SK-N-SH treated with all-trans-retinoic acid at 6 μM for 48 hours (cell line): ENCODE measurements at regions not wholly inside any gene's neighbourhood (a gene's known extent, or its start where the extent isn't known, plus 50 kb on each side); places are given as distances from the start of the nearest gene placed in this dataset.

Source experiments
- ATAC-seq: fragments of 200-7000 bp; cut with Tn5 transposase; 3 replicates; pipeline ENCODE4 v1.9.1; 2020; ENCODE audit warnings: mild to moderate bottlenecking, moderate library complexity
- ARNTL ChIP-seq: fragments of 450-650 bp; formaldehyde crosslinking; IDR thresholded peaks from 2 replicates; pipeline ENCODE4 v1.5.0; 2020; ENCODE audit warnings: low read depth, mild to moderate bottlenecking, moderate library complexity, borderline replicate concordance
- BACH2 ChIP-seq: fragments of 250-450 bp; sonication (Bioruptor Pico); IDR thresholded peaks from 2 replicates; pipeline ENCODE4 v1.9.0; 2021; ENCODE audit warnings: mild to moderate bottlenecking, borderline replicate concordance
- CSDC2 ChIP-seq: fragments of 250-450 bp; sonication (Bioruptor Pico); IDR thresholded peaks from 2 replicates; pipeline ENCODE4 v1.5.0; 2020; ENCODE audit warnings: mild to moderate bottlenecking, moderate library complexity
- ESRRG ChIP-seq: fragments of 250-450 bp; sonication (Bioruptor Pico); IDR thresholded peaks from 2 replicates; pipeline ENCODE4 v1.6.1; 2021; ENCODE audit warnings: mild to moderate bottlenecking
- GLIS3 ChIP-seq: fragments of 250-450 bp; sonication (Bioruptor Pico); IDR thresholded peaks from 2 replicates; pipeline ENCODE4 v1.5.0; 2020; ENCODE audit warnings: mild to moderate bottlenecking, moderate library complexity
- OSR1 ChIP-seq: fragments of 250-450 bp; sonication (Bioruptor Pico); IDR thresholded peaks from 2 replicates; pipeline ENCODE4 v1.8.0; 2022; ENCODE audit warnings: moderate library complexity, mild to moderate bottlenecking, inconsistent platforms
- PPARA ChIP-seq: fragments of 250-450 bp; sonication (Bioruptor Pico); IDR thresholded peaks from 2 replicates; pipeline ENCODE4 v1.5.0; 2020; ENCODE audit warnings: mild to moderate bottlenecking, borderline replicate concordance
- RARB ChIP-seq: fragments of 250-450 bp; sonication (Bioruptor Pico); IDR thresholded peaks from 2 replicates; pipeline ENCODE4 v1.8.0; 2021; ENCODE audit warnings: mild to moderate bottlenecking, moderate library complexity
- SNAI2 ChIP-seq: fragments of 250-450 bp; sonication (Bioruptor Pico); IDR thresholded peaks from 2 replicates; pipeline ENCODE4 v1.5.0; 2020; ENCODE audit warnings: mild to moderate bottlenecking, moderate library complexity
- TCF4 ChIP-seq: fragments of 250-450 bp; sonication (Bioruptor Pico); IDR thresholded peaks from 2 replicates; pipeline ENCODE4 v1.8.0; 2021; ENCODE audit warnings: mild to moderate bottlenecking, moderate library complexity, borderline replicate concordance
- TOX ChIP-seq: fragments of 250-450 bp; sonication (Bioruptor Pico); IDR thresholded peaks from 2 replicates; pipeline ENCODE4 v1.8.0; 2021; ENCODE audit warnings: mild to moderate bottlenecking, moderate library complexity, borderline replicate concordance
- ZC3H10 ChIP-seq: fragments of 250-450 bp; sonication (Bioruptor Pico); IDR thresholded peaks from 2 replicates; pipeline ENCODE4 v1.5.1; 2021; ENCODE audit warnings: mild to moderate bottlenecking, moderate library complexity
- ZFP3 ChIP-seq: fragments of 250-450 bp; sonication (Bioruptor Pico); IDR thresholded peaks from 2 replicates; pipeline ENCODE4 v1.5.0; 2020; ENCODE audit warnings: mild to moderate bottlenecking, moderate library complexity
- ZFP30 ChIP-seq: fragments of 450-650 bp; formaldehyde crosslinking; IDR thresholded peaks from 2 replicates; pipeline ENCODE4 v1.5.0; 2022; ENCODE audit warnings: mild to moderate bottlenecking, moderate library complexity
- ZNF565 ChIP-seq: fragments of 450-650 bp; formaldehyde crosslinking; conservative IDR thresholded peaks from 2 replicates; pipeline ENCODE4 v1.5.0; 2020; ENCODE audit warnings: low read depth, mild to moderate bottlenecking, moderate library complexity
- ZNF70 ChIP-seq: fragments of 450-650 bp; formaldehyde crosslinking; IDR thresholded peaks from 2 replicates; pipeline ENCODE4 v1.5.0; 2020; ENCODE audit warnings: mild to moderate bottlenecking, moderate library complexity
- ZNF8 ChIP-seq: fragments of 450-650 bp; formaldehyde crosslinking; IDR thresholded peaks from 2 replicates; pipeline ENCODE4 v1.5.0; 2020; ENCODE audit warnings: mild to moderate bottlenecking, moderate library complexity
- TF ChIP-seq, protein P1 (sequence below): fragments of 250-450 bp; sonication (Bioruptor Pico); IDR thresholded peaks from 2 replicates; pipeline ENCODE4 v1.5.1; 2020; ENCODE audit warnings: low read depth, mild to moderate bottlenecking, moderate library complexity
- TF ChIP-seq, protein P2 (sequence below): fragments of 250-450 bp; sonication (Bioruptor Pico); IDR thresholded peaks from 2 replicates; pipeline ENCODE4 v1.5.1; 2021; ENCODE audit warnings: mild to moderate bottlenecking, moderate library complexity
- TF ChIP-seq, protein P3 (sequence below): fragments of 250-450 bp; sonication (Bioruptor Pico); IDR thresholded peaks from 2 replicates; pipeline ENCODE4 v1.5.0; 2020; ENCODE audit warnings: mild to moderate bottlenecking, moderate library complexity
- TF ChIP-seq, protein P4 (sequence below): fragments of 250-450 bp; sonication (Bioruptor Pico); IDR thresholded peaks from 2 replicates; pipeline ENCODE4 v1.8.0; 2021; ENCODE audit warnings: low read depth, mild to moderate bottlenecking, moderate library complexity, borderline replicate concordance

DNA sequence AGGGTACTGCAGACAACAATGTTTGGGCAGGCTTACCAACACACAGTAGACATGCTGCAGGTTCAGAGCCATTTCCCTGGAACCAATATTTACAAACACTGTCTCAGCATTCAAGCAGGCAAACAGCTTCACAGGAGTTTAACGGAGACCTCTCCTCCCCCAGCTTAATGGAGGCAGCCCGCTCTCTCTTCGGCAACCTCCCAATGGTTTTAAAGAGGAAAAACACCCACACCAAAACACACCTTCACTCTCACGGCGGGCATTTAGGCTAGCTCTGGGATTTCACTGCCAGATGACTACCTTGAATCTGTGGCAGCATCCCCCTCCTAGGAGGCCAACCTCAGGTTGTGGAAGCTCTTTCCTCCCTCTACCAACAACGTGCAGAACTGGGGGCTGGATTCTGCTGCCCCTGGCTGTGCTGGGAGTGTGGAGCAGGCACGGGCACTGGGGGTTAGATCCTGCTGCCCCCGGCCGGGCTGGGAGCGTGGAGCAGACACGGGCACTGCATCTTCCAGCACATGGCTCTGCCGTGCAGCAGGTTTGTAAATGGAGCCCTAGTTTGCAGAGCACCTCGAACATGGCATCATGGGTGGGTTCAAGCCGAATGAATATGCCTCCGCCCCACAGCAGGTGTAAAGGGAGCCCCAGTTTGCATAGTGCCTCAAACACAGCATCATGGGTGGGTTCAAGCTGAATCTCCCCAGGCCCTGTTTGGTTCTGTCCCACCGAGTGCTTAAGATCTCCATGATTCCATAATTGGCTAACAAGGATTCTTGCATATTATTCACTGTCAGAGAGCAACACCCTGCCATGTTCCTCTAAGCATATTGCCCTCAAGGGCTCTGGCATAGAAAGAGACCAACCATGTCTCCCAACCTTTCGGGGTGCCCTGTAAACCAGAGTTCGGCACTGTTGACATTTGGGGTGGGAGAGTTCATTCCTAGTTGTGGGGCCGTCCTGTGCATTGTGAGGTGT is 86.4 kb downstream of the RBFOX3 start (continued):
- TF ChIP-seq, protein P1, sequence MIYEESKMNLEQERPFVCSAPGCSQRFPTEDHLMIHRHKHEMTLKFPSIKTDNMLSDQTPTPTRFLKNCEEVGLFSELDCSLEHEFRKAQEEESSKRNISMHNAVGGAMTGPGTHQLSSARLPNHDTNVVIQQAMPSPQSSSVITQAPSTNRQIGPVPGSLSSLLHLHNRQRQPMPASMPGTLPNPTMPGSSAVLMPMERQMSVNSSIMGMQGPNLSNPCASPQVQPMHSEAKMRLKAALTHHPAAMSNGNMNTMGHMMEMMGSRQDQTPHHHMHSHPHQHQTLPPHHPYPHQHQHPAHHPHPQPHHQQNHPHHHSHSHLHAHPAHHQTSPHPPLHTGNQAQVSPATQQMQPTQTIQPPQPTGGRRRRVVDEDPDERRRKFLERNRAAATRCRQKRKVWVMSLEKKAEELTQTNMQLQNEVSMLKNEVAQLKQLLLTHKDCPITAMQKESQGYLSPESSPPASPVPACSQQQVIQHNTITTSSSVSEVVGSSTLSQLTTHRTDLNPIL (CRISPR knock-in tag) = no peak
- no peak for TF ChIP-seq GLIS3 (CRISPR knock-in tag)
- TF ChIP-seq, protein P2, sequence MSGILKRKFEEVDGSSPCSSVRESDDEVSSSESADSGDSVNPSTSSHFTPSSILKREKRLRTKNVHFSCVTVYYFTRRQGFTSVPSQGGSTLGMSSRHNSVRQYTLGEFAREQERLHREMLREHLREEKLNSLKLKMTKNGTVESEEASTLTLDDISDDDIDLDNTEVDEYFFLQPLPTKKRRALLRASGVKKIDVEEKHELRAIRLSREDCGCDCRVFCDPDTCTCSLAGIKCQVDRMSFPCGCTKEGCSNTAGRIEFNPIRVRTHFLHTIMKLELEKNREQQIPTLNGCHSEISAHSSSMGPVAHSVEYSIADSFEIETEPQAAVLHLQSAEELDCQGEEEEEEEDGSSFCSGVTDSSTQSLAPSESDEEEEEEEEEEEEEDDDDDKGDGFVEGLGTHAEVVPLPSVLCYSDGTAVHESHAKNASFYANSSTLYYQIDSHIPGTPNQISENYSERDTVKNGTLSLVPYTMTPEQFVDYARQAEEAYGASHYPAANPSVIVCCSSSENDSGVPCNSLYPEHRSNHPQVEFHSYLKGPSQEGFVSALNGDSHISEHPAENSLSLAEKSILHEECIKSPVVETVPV = no peak
- no peak for TF ChIP-seq SNAI2 (CRISPR knock-in tag)
- TF ChIP-seq TCF4 = no peak
- TF ChIP-seq ZNF8 = no peak

DNA sequence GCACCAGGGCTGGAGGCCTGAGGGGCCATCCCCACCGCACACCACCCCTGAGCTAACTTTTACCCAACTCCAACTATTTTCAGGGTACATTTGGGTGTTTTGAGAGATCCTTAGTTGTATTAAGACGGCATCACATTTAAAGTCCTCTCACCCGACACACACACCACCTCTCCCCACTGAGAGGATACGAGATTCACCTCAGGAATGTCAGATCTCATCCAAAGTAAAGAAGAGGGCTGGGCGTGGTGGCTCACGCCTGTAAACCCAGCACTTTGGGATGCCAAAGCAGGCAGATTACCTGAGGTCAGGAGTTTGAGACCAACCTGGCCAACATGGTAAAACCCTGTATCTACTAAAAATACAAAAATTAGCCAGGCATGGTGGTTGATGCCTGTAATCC is 88.4 kb downstream of the RBFOX3 start:
- no peak for TF ChIP-seq ZNF70 (CRISPR knock-in tag)
- no peak for TF ChIP-seq CSDC2 (CRISPR knock-in tag)
- no peak for TF ChIP-seq TOX
- TF ChIP-seq GLIS3 (CRISPR knock-in tag) = no peak
- TF ChIP-seq, protein P2 = no peak
- TF ChIP-seq BACH2 = no peak
- no peak for TF ChIP-seq ZC3H10 (CRISPR knock-in tag)
- TF ChIP-seq, all 23 proteins: peak for 0
- ATAC-seq = no peak

DNA sequence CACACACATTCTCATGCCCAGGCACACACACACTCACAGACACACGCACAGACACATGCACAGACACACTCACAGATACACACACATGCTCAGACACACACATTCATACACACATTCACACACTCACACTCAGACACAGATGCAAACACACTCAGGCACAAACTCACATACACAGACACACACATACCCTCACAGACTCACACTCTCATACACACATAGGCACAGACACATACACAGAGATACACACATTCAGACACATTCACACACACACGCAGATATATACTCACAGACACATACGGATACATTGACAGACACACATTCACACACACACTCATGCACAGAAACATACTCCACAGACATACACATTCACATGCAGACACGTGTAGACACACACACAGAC is 89.6 kb downstream of the RBFOX3 start:
- no peak for ATAC-seq
- TF ChIP-seq GLIS3 (CRISPR knock-in tag) (no peak), SNAI2 (CRISPR knock-in tag) (no peak), PPARA (CRISPR knock-in tag) (no peak), ESRRG (CRISPR knock-in tag) (no peak)

DNA sequence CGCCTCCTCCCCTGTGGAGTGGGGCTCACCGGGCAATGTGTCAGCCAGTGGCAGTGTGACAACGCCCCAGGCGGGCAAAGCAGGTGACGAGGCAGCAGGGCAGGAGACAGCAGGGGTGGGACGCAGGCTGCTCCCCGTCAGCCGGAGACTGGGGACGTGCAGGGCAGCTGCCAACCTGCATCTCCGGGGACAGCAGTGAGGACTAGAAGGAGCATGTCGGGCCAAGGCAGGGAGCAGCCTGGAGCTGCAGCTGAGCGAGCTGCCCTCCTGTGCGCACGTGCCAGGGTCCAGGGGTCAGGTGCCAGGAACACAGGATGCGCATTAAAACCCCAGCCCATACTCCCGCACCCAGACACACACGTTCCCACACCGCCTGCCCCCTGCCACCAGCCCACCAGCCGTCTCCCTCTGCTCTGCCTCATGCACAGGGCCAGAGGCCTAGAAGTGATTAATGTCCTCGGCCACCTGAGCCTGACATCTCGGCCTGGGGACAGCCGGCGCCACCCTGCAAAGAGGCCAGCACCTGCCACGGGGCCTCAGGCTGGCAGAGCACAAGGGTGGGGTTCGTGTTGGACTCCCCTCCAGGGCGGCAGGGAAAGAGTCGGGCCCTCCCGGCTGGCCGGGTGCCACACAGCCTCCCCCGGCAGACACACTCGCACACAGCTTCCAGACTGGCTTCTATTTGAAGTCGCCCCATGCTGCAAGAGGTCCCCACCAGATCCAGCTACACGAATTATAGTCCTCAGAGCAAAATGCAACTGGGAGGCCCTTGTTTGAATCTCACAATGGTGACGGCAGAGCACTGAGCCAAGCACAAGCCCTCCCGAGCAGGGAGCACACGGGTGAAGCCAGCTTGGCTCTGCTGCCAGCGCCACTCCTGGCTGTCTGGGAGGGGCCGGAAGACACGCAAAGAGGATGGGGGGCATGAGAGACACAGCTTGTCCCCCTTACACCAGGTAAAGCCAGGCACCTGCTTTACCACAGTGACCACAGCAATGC is 90.4 kb downstream of the RBFOX3 start:
- ATAC-seq = no peak
- TF ChIP-seq ZNF70 (CRISPR knock-in tag) (no peak), ZNF565 (CRISPR knock-in tag) (no peak), PPARA (CRISPR knock-in tag) (no peak), ZNF8 (no peak), OSR1 (CRISPR knock-in tag) (no peak), ZC3H10 (CRISPR knock-in tag) (no peak), SNAI2 (CRISPR knock-in tag) (no peak), ZFP3 (no peak), GLIS3 (CRISPR knock-in tag) (no peak), TOX (no peak), RARB (CRISPR knock-in tag) (no peak), ESRRG (CRISPR knock-in tag) (no peak), ZFP30 (CRISPR knock-in tag) (no peak), ARNTL (no peak), BACH2 (no peak)
- TF ChIP-seq, protein P3, sequence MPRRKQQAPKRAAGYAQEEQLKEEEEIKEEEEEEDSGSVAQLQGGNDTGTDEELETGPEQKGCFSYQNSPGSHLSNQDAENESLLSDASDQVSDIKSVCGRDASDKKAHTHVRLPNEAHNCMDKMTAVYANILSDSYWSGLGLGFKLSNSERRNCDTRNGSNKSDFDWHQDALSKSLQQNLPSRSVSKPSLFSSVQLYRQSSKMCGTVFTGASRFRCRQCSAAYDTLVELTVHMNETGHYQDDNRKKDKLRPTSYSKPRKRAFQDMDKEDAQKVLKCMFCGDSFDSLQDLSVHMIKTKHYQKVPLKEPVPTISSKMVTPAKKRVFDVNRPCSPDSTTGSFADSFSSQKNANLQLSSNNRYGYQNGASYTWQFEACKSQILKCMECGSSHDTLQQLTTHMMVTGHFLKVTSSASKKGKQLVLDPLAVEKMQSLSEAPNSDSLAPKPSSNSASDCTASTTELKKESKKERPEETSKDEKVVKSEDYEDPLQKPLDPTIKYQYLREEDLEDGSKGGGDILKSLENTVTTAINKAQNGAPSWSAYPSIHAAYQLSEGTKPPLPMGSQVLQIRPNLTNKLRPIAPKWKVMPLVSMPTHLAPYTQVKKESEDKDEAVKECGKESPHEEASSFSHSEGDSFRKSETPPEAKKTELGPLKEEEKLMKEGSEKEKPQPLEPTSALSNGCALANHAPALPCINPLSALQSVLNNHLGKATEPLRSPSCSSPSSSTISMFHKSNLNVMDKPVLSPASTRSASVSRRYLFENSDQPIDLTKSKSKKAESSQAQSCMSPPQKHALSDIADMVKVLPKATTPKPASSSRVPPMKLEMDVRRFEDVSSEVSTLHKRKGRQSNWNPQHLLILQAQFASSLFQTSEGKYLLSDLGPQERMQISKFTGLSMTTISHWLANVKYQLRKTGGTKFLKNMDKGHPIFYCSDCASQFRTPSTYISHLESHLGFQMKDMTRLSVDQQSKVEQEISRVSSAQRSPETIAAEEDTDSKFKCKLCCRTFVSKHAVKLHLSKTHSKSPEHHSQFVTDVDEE (CRISPR knock-in tag) = no peak
- TF ChIP-seq, protein P4, sequence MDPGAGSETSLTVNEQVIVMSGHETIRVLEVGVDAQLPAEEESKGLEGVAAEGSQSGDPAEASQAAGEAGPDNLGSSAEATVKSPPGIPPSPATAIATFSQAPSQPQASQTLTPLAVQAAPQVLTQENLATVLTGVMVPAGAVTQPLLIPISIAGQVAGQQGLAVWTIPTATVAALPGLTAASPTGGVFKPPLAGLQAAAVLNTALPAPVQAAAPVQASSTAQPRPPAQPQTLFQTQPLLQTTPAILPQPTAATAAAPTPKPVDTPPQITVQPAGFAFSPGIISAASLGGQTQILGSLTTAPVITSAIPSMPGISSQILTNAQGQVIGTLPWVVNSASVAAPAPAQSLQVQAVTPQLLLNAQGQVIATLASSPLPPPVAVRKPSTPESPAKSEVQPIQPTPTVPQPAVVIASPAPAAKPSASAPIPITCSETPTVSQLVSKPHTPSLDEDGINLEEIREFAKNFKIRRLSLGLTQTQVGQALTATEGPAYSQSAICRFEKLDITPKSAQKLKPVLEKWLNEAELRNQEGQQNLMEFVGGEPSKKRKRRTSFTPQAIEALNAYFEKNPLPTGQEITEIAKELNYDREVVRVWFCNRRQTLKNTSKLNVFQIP = no peak
- TF ChIP-seq, protein P2 = no peak
- TF ChIP-seq, all 23 proteins: peak for 0
